Left lobe of liver (tissue), 2 donors: ENCODE measurements at regions not wholly inside any gene's neighbourhood (a gene's known extent, or its start where the extent isn't known, plus 50 kb on each side); places are given as distances from the start of the nearest gene placed in this dataset.

Source experiments
- ATAC-seq: fragments of 200-7000 bp; cut with Tn5 transposase; one replicate; pipeline ENCODE4 v1.9.1; 2020; ENCODE audit warnings: mild to moderate bottlenecking, moderate library complexity
- DNase-seq: peaks from one replicate; pipeline ENCODE4 v3.0.0-alpha.2; 2020; ENCODE audit warnings: low spot score
- donor health status: DM: no; HTN: no; CAD: no; lungs with moderate emphysema.
- donor health status: DM: no; HTN: yes; CAD: no.

GRCh38 chr3:151935446-151935845, 62.0 kb downstream of the SUCNR1 start:
- ATAC-seq (no peak), DNase-seq (no peak)

DNA sequence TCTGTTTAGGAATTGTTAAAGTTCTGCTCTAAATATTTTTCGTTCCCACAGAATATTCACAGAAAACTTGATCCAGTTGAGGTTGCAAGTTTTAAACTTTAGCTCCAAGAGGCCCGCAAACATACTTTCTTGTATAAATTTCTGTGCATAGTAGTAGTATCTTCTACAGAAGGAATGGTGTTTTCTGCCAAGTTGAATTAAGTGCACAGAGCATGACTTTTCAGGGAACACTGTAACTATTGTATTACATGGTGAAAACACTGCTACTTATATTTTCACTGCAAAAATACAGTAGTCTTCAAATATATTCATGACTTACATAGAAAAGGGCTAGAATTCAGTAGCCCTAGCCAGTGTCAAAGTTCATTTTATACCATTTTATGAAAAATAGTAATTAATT, 67.0 kb downstream of the SUCNR1 start:
- ATAC-seq: no peak
- DNase-seq: no peak

DNA sequence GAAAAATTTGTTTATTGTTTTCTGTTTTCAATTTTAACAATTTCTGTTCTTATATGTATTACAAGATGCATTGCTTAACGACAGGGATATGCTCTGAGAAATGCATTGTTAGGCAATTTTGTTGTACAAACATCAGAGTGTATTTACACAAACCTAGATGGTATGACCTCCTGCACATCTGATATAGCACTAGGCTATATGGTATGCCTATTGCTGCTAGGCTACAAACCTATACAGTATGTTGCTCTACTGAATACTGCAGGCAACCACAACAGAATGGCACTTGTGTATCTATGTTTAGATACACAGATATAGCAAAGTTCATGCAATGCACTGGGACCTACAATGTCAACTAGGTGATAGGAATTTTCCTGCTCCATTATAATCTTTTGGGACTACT, 70.1 kb downstream of the SUCNR1 start:
- ATAC-seq (no peak), DNase-seq (no peak)

GRCh38 chr3:151944356-151944755, 70.9 kb downstream of the SUCNR1 start:
- ATAC-seq (no peak), DNase-seq (no peak)

DNA sequence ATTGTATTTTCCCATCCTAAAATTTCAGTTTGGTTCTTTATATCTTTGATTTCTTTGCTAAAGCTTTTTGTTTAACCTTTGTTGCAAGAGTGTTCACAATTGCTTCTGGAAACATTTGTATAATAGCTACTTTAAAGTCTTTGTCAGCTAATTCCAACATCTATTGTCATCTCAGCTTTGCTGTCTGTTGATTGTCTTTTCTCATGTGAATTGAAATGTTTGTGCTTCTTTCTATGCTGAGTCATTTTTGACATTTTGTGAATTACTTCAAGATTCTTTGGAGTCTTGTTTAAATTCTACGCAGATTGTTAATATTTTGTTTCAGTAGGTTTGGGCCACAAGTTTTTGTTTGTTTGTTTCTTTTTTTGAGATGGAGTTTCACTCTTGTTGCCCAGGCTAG, 73.2 kb downstream of the SUCNR1 start:
- ATAC-seq: no peak

GRCh38 chr3:151949706-151950105, 76.3 kb downstream of the SUCNR1 start:
- no peak for ATAC-seq
- DNase-seq: no peak

More for the DNA sequence above, 73.2 kb downstream of the SUCNR1 start:
- no peak for DNase-seq

- ATAC-seq: no peak
- DNase-seq: no peak
These were observed 81.9 kb downstream of the SUCNR1 start for GRCh38 chr3:151955356-151955755.

DNA sequence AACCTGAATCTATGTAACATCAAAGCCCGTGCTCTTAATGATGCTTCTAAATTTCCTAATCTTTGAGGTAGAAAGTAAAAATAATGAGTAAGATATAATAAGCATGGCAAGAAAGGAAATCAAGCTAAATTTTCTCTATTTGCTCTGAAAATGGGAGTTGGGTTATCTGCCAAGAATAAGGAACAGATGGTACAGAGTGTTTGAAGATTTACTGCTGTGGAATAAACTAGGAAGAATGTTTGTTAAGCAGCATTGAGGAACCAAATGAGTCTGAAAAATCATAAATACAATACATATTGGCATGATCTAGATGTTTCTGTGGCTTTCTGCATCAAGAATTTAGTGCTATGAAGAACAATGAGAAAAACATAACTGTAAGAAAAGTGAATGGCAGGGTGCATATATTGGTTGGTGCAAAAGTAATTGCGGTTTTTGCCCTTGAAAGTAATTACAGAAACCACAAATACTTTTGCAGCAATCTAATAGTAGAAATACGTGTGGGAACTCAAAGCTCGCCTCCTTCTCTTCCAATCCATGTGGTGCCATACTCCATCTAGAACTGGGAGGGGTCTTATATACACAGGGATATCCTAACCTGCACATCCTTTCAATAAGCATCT, 87.6 kb downstream of the SUCNR1 start:
- no peak for DNase-seq

GRCh38 chr3:151962352-151962751, 88.9 kb downstream of the SUCNR1 start:
- ATAC-seq (no peak), DNase-seq (no peak)

More for the DNA sequence above, 87.6 kb downstream of the SUCNR1 start:
- no peak for ATAC-seq

DNA sequence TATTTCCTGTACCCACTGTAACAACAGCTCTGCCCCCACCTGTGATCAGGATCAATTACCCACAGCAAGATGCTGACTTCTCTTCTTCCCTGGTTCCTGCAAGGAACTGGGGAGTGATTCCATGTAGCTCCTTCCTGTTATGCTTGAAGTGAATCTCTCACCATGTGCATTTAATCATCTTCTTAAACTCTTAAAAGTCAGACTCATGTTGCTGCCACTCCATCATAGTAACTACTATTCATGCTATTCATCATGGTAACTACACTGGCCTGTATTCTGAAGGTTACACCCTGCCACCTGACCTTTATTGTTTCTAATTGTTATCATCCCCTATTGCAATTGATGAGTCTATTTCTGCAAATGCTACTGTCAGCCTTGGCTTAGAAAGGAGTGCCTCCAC, 89.5 kb downstream of the SUCNR1 start:
- DNase-seq (no peak), ATAC-seq (no peak)

- ATAC-seq (no peak), DNase-seq (no peak)
These were observed 91.3 kb downstream of the SUCNR1 start for GRCh38 chr3:151964743-151965142.

DNA sequence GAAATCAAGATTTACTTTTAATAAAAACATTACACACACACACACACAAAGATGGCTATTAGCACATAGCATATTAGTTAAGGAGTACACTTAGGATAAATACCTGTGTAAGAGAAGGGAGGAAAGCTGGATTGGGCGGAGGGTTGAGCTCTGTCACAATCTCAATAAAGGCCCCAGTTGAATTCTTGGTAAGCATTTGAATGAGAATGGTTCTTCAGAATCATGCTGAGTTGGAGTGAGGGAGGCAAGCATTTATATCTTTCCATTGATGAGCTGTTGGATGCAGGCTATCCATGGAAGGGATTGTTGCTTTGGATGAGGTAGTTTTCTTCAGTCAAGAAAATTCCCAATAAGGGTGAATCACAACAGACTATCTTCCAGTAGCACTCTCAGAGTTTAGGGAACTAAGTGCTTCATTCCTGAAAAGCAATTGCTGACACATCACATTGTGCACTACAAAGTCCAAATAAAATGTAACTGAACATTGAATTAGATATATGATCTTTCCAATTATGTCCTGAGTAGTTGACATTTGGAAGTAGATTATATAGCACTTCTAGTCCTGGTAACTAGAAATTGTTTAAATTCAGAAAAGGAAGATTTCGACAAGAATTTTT, 95.7 kb downstream of the SUCNR1 start:
- DNase-seq: no peak
- peak; percentile 60 for ATAC-seq

DNA sequence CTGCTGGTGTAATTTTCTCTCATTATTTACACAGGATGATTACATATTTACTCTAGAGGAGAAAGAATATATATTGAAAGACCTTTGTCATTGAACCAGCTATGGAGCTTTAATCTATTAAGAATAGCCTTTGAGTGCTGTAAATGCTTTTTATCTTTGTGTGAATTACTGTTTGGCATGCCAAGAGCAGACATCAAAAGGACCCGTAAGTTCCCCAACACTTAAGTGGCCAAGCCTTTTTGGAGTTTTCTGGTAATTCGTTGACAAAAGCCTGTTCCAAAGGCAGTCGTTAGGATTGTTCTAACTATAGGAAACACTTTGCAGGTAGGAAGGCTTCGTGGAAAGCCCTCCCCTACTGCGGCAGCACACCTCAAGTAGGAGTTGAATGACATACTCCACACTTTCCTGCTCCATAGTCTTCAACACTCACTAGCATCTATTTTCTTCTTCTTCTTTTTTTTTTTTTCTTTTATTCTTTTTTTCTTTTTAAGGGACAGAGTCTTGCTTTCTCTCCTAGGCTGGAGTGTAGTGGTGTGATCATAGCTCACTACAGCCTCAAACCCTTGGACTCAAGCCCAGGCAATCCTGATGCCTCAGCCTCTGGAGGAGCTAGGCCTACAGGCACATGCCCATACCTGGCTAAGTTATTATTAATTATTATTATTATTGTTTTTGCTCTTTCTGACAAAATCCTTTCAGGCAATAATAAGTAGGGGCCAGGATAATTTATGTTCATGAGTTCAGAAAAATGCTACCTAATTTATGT, 98.6 kb downstream of the SUCNR1 start:
- DNase-seq (no peak), ATAC-seq (peak; percentile 34)

- DNase-seq (no peak), ATAC-seq (no peak)
These were observed 100.6 kb downstream of the SUCNR1 start for GRCh38 chr3:151974067-151974466.

DNA sequence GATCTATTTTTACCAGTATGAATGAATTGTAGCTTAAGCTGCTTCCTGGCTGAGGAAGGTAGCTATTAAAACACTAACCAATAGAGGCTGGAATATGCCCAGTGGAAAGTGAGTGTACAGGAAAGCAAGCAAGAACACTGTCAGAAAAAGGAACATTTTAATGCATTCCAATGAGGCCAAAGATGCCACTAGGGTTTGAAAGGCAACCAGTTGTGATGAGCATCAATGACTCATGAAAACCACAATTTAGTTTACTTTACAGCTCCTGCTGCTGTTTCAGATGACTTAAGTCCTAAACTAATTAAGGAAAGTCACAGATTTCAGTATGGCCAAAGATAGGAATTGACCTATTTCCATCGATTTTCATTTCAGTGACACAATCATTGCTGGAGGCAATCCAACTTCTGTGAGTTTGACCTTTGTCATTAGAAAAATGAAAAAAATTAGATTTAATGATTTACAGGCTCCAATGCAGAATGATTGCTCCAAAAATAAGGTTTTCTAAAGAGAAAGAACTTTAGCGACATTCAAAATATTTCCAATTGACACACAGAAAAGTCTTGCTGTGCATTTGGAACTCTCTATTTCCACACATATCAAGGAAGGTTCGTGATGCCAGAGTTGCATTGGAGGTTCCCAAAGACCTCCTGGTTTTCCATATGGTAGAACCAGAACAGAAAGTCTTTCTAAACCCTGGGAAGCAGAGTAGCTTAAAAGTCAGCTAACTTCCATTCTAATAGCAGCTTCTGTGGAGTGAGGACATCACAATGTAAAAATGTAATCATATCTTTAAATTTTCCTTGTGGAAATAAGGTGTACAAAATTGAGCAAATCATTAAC, 103.0 kb downstream of the SUCNR1 start:
- no peak for DNase-seq
- ATAC-seq: peak; percentile 87

- ATAC-seq (no peak), DNase-seq (no peak)
These were observed 106.5 kb downstream of the SUCNR1 start for GRCh38 chr3:151979906-151980305.

- DNase-seq (no peak), ATAC-seq (no peak)
These were observed 110.1 kb downstream of the SUCNR1 start for GRCh38 chr3:151983538-151983937.

GRCh38 chr3:151985787-151986430, 112.5 kb downstream of the SUCNR1 start:
- DNase-seq (no peak), ATAC-seq (no peak)

GRCh38 chr3:151987893-151988292, 114.5 kb downstream of the SUCNR1 start:
- ATAC-seq (no peak), DNase-seq (no peak)

- ATAC-seq: no peak
- no peak for DNase-seq
These were observed 116.2 kb downstream of the SUCNR1 start for GRCh38 chr3:151989621-151990020.
